ENCODE measurements at regions not wholly inside any gene's neighbourhood (a gene's known extent, or its start where the extent isn't known, plus 50 kb on each side); places are given as distances from the start of the nearest gene placed in this dataset.

- TF ChIP-seq, protein P1, sequence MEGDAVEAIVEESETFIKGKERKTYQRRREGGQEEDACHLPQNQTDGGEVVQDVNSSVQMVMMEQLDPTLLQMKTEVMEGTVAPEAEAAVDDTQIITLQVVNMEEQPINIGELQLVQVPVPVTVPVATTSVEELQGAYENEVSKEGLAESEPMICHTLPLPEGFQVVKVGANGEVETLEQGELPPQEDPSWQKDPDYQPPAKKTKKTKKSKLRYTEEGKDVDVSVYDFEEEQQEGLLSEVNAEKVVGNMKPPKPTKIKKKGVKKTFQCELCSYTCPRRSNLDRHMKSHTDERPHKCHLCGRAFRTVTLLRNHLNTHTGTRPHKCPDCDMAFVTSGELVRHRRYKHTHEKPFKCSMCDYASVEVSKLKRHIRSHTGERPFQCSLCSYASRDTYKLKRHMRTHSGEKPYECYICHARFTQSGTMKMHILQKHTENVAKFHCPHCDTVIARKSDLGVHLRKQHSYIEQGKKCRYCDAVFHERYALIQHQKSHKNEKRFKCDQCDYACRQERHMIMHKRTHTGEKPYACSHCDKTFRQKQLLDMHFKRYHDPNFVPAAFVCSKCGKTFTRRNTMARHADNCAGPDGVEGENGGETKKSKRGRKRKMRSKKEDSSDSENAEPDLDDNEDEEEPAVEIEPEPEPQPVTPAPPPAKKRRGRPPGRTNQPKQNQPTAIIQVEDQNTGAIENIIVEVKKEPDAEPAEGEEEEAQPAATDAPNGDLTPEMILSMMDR (IDR thresholded peaks at IDR 0.05; ENCODE audit: poor library complexity): no peak
- no peak for TF ChIP-seq EZH2phosphoT487 (IDR thresholded peaks at IDR 0.05; ENCODE audit: low read depth, severe bottlenecking, unreplicated experiment)
- TF ChIP-seq EZH2 (IDR thresholded peaks at IDR 0.05; ENCODE audit: borderline replicate concordance): no peak
Observed at GRCh38 chr7:10156972-10157371, 816.7 kb upstream of the PHF14 start.

Data from hepatocyte (in vitro differentiated cells).